Suprapubic skin (tissue), 4 donors: ENCODE measurements at regions not wholly inside any gene's neighbourhood (a gene's known extent, or its start where the extent isn't known, plus 50 kb on each side); places are given as distances from the start of the nearest gene placed in this dataset.

Experiments
- CTCF ChIP-seq, 2 donors: fragments of 200-600 bp in 1 of 2; fragments of 450-650 bp in 1 of 2; sonication (generic) in 1 of 2; IDR thresholded peaks; one replicate each; pipeline ENCODE4 v1.5.1; 2016 to 2019; ENCODE audit warnings: antibody characterized with exemption in 2 of 2, mild to moderate bottlenecking in 1 of 2, moderate library complexity in 1 of 2
- POLR2A ChIP-seq, 2 donors: fragments of 450-650 bp; IDR thresholded peaks; one replicate each; pipeline ENCODE4 v1.6.1; 2017; ENCODE audit warnings: antibody characterized with exemption in 2 of 2, mild to moderate bottlenecking in 2 of 2, moderate library complexity in 2 of 2
- POLR2AphosphoS5 ChIP-seq, 3 donors: sonication (generic); formaldehyde crosslinking; IDR thresholded peaks; one replicate each; pipeline ENCODE4 v1.6.1; 2017; ENCODE audit warnings: antibody characterized with exemption in 3 of 3

GRCh38 chr9:108149326-108149725 lies 659.8 kb upstream of the KLF4 start:
- TF ChIP-seq CTCF (IDR thresholded peaks at IDR 0.05): no peak
- no peak for TF ChIP-seq POLR2A (IDR thresholded peaks at IDR 0.05)
- no peak for TF ChIP-seq POLR2AphosphoS5 (IDR thresholded peaks at IDR 0.05)
